PC-3 (cell line): ENCODE measurements at regions not wholly inside any gene's neighbourhood (a gene's known extent, or its start where the extent isn't known, plus 50 kb on each side); places are given as distances from the start of the nearest gene placed in this dataset.

Experiments used
- ATAC-seq: fragments of 200-7000 bp; cut with Tn5 transposase; 2 replicates; pipeline ENCODE4 v1.9.1; 2020; ENCODE audit warnings: mild to moderate bottlenecking, moderate library complexity
- BruUV-seq: library from RNA; stranded (reverse); fragments of 400-500 nt; replicated peaks from 2 replicates; lab custom pipeline; 2021; lab: Mats Ljungman, UMichigan
- CTCF ChIA-PET: fragments of 300-600 bp; sonication (Branson Sonifier 250); formaldehyde crosslinking; loops from one replicate; lab custom pipeline; 2022; ENCODE audit warnings: antibody characterized with exemption; lab: Charles Lee
- POLR2A ChIA-PET: fragments of 300-600 bp; sonication (Branson Sonifier 250); formaldehyde crosslinking; loops from one replicate; lab custom pipeline; 2022; ENCODE audit warnings: antibody characterized with exemption; ENCODE audit not compliant: unreplicated experiment; lab: Charles Lee
- DNase-seq: peaks from one replicate; pipeline ENCODE4 v3.0.0-alpha.2; 2015
- H2AFZ ChIP-seq: fragments of 300-600 bp; sonication (generic); 2 replicates; pipeline ENCODE4 v1.6.0; 2016; ENCODE audit warnings: antibody characterized with exemption, low read length
- H3F3A ChIP-seq: fragments of 300-600 bp; sonication (generic); one replicate; pipeline ENCODE4 v1.6.0; 2017; ENCODE audit warnings: antibody characterized with exemption, low read length, control low read depth, mild to moderate bottlenecking; ENCODE audit not compliant: unreplicated experiment
- H3K27ac ChIP-seq: fragments of 300-600 bp; sonication (generic); 2 replicates; pipeline ENCODE4 v1.5.1; 2016; ENCODE audit warnings: mild to moderate bottlenecking, low read length
- H3K27me3 ChIP-seq: fragments of 300-600 bp; sonication (generic); 2 replicates; pipeline ENCODE4 v1.6.1; 2016; ENCODE audit warnings: low read length, mixed read lengths
- H3K36me3 ChIP-seq: fragments of 300-600 bp; sonication (generic); 2 replicates; pipeline ENCODE4 v1.6.1; 2016; ENCODE audit warnings: low read depth, mixed run types, low read length, mixed read lengths
- H3K4me1 ChIP-seq: fragments of 300-600 bp; sonication (generic); 2 replicates; pipeline ENCODE4 v1.5.1; 2016; ENCODE audit warnings: low read length; ENCODE audit not compliant: insufficient read depth
- H3K4me2 ChIP-seq: fragments of 300-600 bp; sonication (generic); 2 replicates; pipeline ENCODE4 v1.6.0; 2016; ENCODE audit warnings: low read length
- H3K4me3 ChIP-seq: fragments of 300-600 bp; sonication (generic); 2 replicates; pipeline ENCODE4 v1.5.1; 2016; ENCODE audit warnings: mild to moderate bottlenecking, low read length, mixed read lengths
- H3K79me2 ChIP-seq: fragments of 300-600 bp; sonication (generic); 2 replicates; pipeline ENCODE4 v1.6.1; 2017; ENCODE audit warnings: low read length, mixed read lengths
- H3K9ac ChIP-seq: fragments of 300-600 bp; sonication (generic); 2 replicates; pipeline ENCODE4 v1.6.0; 2016; ENCODE audit warnings: mild to moderate bottlenecking, low read length
- H3K9me2 ChIP-seq: fragments of 300-600 bp; sonication (generic); replicated peaks from 2 replicates; pipeline ENCODE4 v1.6.1; 2016; ENCODE audit warnings: mixed run types, low read length, mixed read lengths
- H3K9me3 ChIP-seq: fragments of 300-600 bp; sonication (generic); 2 replicates; pipeline ENCODE4 v1.6.1; 2016; ENCODE audit warnings: low read length, mixed read lengths
- H4K20me1 ChIP-seq: fragments of 300-600 bp; sonication (generic); 2 replicates; pipeline ENCODE4 v1.6.1; 2016; ENCODE audit warnings: low read length, mixed read lengths
- EZH2 ChIP-seq: fragments of 300-600 bp; sonication (generic); IDR thresholded peaks from one replicate; pipeline ENCODE4 v1.6.1; 2017; ENCODE audit warnings: antibody characterized with exemption, mild to moderate bottlenecking, low read length; ENCODE audit not compliant: unreplicated experiment
- EZH2phosphoT487 ChIP-seq: fragments of 300-600 bp; sonication (generic); IDR thresholded peaks from 2 replicates; pipeline ENCODE4 v1.6.1; 2018; ENCODE audit warnings: mild to moderate bottlenecking, antibody characterized with exemption, low read length, borderline replicate concordance
- intact Hi-C: fragments of 100-400 bp; cut with micrococcal nuclease; formaldehyde crosslinking; loops from 2 replicates; pipeline ENCODE4 v1.9.0; 2023
- TF ChIP-seq, protein P1 (sequence below): fragments of 300-600 bp; sonication (generic); conservative IDR thresholded peaks from 2 replicates; pipeline ENCODE4 v1.5.1; 2017; ENCODE audit warnings: antibody characterized with exemption, low read depth, mild to moderate bottlenecking, low read length

DNA sequence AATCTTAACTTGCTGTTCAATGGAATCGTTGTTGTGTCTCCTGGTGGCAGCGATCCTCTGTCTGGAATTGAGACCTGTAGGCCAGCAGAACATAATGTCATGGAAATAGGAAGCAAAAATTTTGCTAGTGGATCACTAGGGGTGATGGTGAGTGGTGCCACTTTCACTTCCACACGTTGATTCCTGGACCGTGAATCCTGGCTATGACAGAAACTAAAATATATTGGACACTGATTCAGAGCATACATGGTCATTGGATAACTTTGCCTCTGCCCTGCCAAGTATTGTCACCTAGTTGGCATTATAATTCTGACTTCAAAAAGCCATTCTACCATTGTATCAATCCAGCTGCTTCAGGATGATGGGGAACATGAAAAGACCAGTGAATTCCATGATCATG is 353.2 kb downstream of the IRX1 start:
- TF ChIP-seq EZH2, result no peak
- TF ChIP-seq, protein P1, sequence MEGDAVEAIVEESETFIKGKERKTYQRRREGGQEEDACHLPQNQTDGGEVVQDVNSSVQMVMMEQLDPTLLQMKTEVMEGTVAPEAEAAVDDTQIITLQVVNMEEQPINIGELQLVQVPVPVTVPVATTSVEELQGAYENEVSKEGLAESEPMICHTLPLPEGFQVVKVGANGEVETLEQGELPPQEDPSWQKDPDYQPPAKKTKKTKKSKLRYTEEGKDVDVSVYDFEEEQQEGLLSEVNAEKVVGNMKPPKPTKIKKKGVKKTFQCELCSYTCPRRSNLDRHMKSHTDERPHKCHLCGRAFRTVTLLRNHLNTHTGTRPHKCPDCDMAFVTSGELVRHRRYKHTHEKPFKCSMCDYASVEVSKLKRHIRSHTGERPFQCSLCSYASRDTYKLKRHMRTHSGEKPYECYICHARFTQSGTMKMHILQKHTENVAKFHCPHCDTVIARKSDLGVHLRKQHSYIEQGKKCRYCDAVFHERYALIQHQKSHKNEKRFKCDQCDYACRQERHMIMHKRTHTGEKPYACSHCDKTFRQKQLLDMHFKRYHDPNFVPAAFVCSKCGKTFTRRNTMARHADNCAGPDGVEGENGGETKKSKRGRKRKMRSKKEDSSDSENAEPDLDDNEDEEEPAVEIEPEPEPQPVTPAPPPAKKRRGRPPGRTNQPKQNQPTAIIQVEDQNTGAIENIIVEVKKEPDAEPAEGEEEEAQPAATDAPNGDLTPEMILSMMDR, result no peak
- no peak for TF ChIP-seq EZH2phosphoT487
- Histone ChIP-seq H3K27ac (no peak overlapping the region), H3K9me3 (0 out of 2 replicates have a peak, but pooled peaks cover 12% of the 10 kb centered on the region), H3K36me3 (no peaks in the 10 kb centered on the region), H2AFZ (no peak overlapping the region), H3K4me1 (no peaks in the 10 kb centered on the region), H3F3A (no peaks in the 10 kb centered on the region), H3K9me2 (no peaks in the 10 kb centered on the region), H4K20me1 (no peaks in the 10 kb centered on the region), H3K79me2 (no peaks in the 10 kb centered on the region), H3K27me3 (no peaks in the 10 kb centered on the region), H3K4me3 (no peak overlapping the region), H3K9ac (no peak overlapping the region), H3K4me2 (no peak overlapping the region)
- DNase-seq (no peak), ATAC-seq (no peak)
- BruUV-seq, result no TSS peak
- intact Hi-C loops, result no loop called here
- ChIA-PET CTCF (no interaction called here), POLR2A (no interaction called here)

DNA sequence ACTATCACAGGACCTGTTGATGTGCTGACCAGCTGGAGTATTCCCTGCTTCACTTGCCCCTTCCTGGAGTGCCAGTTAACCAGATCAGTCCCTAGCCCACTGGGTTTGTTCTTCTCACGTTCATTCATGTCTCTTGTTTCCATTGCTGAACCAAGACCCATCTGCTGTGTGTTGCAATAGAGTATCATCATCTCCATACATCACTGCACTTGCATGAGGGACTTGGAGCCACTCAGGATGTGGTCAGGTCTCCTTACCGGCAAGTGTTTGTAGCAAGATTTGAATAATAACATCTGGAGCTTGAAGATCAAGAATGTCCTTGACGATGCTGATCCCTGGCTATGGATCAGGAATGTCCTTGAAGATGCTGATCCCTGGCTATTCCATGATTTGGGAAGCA is 358.6 kb downstream of the IRX1 start:
- Histone ChIP-seq H3K27me3 (no peaks in the 10 kb centered on the region), H3K9me2 (no peaks in the 10 kb centered on the region), H3K9ac (no peak overlapping the region), H3K4me2 (no peak overlapping the region), H3K4me1 (no peaks in the 10 kb centered on the region), H3K9me3 (peaks cover 13% of the 10 kb centered on the region; the same call in 1 of the 2 replicates), H4K20me1 (no peaks in the 10 kb centered on the region), H3K79me2 (no peaks in the 10 kb centered on the region), H3K36me3 (no peaks in the 10 kb centered on the region), H3K4me3 (no peak overlapping the region), H3K27ac (no peak overlapping the region), H3F3A (no peaks in the 10 kb centered on the region), H2AFZ (no peak overlapping the region)
- BruUV-seq, result no TSS peak
- intact Hi-C loops, result no loop called here
- POLR2A ChIA-PET, result no interaction called here
- ATAC-seq (no peak), DNase-seq (no peak)
- TF ChIP-seq EZH2 (no peak), EZH2phosphoT487 (no peak)
- TF ChIP-seq, protein P1, result no peak
- CTCF ChIA-PET, result no interaction called here

DNA sequence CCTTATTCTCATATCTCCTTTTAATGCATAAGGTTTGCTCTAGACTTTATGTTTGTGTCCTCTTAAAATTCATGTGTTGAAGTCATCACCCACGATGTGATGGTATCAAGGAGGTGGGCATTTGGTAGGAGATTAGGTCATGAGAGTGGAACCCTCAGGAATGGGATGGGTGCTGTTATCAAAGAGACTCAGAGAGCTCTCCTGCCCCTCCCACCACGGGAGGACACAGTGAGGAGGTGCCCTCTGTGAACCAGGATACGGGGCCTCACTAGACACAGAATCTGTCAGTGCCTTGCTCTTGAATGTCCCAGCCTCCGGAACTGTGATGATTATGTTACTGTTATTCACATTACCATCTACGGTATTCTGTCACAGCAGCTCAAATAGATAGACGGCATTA is 359.0 kb downstream of the IRX1 start:
- H3K9ac ChIP-seq, result no peak overlapping the region
- CTCF ChIA-PET, result no interaction called here
- no peak overlapping the region for H3K4me2 ChIP-seq
- no peaks in the 10 kb centered on the region for H3K36me3 ChIP-seq
- no peak overlapping the region for H2AFZ ChIP-seq
- no peaks in the 10 kb centered on the region for H4K20me1 ChIP-seq
- peaks cover 13% of the 10 kb centered on the region; the same call in 1 of the 2 replicates for H3K9me3 ChIP-seq
- no TSS peak for BruUV-seq
- intact Hi-C loops, result no loop called here
- no peaks in the 10 kb centered on the region for H3K9me2 ChIP-seq
- H3K79me2 ChIP-seq, result no peaks in the 10 kb centered on the region
- H3K4me3 ChIP-seq, result no peak overlapping the region
- DNase-seq, result no peak
- H3K4me1 ChIP-seq, result no peaks in the 10 kb centered on the region
- POLR2A ChIA-PET, result no interaction called here
- TF ChIP-seq EZH2 (no peak), EZH2phosphoT487 (no peak)
- TF ChIP-seq, protein P1, result no peak
- no peaks in the 10 kb centered on the region for H3F3A ChIP-seq
- no peaks in the 10 kb centered on the region for H3K27me3 ChIP-seq
- H3K27ac ChIP-seq, result no peak overlapping the region
- ATAC-seq, result no peak
